ENCODE measurements at regions not wholly inside any gene's neighbourhood (a gene's known extent, or its start where the extent isn't known, plus 50 kb on each side); places are given as distances from the start of the nearest gene placed in this dataset.

DNA sequence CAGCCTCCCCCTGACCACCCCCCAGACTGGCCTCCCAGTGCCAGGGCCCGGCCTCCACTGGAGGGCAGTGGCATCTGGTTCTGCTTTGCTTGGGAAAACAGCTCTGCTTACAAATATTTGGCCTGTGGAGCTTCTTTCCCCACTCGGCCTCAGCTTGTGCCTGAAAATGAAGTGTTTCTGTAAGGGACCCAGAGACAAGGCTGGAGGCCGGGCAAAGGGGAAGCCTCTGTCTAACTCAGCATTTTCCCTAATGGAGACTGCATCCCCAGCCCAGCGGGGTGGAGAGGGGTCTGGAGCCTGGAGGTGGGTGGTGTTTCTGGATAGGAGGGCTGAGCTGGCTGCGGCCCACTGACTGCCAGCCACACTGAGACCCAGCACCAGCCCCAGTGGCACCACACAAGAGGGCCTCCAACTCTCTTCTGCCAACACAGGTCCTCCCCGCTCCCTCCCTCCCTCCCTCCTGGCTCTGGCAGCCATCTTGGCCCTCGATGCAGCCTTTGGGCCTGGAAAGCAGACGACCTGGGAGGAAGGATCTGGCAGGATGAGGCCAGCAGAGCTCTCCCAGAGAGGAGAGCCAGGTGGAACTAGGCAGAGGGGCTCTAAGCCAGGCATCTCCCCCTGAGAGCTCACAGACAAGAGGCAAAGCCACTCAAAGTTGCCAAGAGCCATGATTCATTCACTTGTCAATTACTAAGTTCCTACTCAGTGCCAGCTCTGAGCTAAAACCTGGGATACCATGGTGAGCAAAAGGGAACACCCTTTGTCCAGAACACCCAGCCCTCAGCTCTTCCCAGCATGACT lies 77.1 kb upstream of the CD82 start:
- H3K9me3 Mint-ChIP-seq = peaks cover 7 to 9% of the 10 kb centered on the region in 2 donors
- H3K27ac Mint-ChIP-seq = no peak overlapping the region
- DNase-seq (ENCODE audit: low spot score in 2 of 2) (no peak), ATAC-seq (no peak)
- peaks cover 6 to 13% of the 10 kb centered on the region in 2 donors for H3K36me3 Mint-ChIP-seq

DNA sequence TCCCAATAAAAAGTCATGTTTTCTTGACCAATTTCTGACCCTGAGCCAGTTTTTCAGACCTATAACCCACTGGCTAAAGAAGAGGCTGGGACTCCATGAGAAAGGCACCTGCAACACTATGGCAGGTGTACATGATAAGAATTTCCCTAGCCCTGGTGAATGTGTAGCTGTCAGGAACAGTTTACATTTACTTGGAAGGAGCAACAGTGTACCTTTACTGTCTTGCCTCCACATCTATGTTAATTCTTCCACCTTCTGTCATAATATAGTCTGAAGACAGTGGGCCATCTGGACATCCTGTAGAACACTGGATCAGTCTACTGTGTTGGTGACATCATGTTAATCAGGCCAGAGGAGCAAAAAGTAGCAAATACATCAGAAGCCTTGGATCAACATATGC lies 72.1 kb upstream of the CD82 start:
- DNase-seq (ENCODE audit: low spot score in 2 of 2) = no peak
- no peak for ATAC-seq
- H3K27ac Mint-ChIP-seq = no peak overlapping the region
- H3K9me3 Mint-ChIP-seq = no peaks in the 10 kb centered on the region
- H3K36me3 Mint-ChIP-seq = no peaks in the 10 kb centered on the region

DNA sequence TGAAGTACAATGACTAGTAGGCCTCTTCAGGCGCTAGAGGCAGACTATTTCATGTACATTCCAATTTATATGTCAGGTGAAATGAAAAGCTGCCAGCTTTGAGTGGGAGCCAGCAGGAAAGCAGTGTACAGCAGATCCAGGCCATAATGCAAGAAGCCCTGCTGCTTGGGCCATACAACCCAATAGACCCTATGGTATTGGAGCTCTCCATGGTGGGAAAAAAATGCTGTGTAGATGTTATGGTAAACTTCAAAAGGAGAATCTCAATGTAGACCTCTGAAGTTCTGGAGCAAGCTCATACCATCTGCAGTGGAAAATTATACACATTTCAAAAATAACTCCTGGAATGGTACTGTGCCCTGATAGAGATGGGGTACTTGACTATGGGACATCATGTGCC lies 71.5 kb upstream of the CD82 start:
- Mint-ChIP-seq H3K9me3 (no peaks in the 10 kb centered on the region), H3K36me3 (no peaks in the 10 kb centered on the region), H3K27ac (no peak overlapping the region)
- no peak for DNase-seq (ENCODE audit: low spot score in 2 of 2)
- no peak for ATAC-seq

DNA sequence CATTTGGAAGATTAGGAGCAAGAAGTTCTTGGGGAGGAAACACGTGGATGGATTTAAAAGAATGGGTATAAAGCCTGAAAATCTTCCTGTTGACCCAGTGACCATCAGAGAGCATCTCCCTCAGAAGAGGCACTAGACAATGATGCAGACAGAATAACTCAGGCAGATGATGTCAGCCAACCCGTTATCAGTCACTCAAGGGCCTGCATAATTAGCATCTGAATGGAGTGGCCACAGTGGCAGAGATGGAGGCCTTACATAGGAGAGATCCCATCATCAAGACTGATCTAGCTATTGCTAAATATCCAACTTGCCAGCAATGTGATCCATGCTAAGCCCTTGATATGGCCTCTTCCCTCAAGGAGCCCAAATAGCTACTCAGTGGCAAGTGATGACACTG lies 70.7 kb upstream of the CD82 start:
- Mint-ChIP-seq H3K9me3 (no peaks in the 10 kb centered on the region), H3K36me3 (no peaks in the 10 kb centered on the region), H3K27ac (no peak overlapping the region)
- DNase-seq (ENCODE audit: low spot score in 2 of 2) = no peak
- no peak for ATAC-seq

DNA sequence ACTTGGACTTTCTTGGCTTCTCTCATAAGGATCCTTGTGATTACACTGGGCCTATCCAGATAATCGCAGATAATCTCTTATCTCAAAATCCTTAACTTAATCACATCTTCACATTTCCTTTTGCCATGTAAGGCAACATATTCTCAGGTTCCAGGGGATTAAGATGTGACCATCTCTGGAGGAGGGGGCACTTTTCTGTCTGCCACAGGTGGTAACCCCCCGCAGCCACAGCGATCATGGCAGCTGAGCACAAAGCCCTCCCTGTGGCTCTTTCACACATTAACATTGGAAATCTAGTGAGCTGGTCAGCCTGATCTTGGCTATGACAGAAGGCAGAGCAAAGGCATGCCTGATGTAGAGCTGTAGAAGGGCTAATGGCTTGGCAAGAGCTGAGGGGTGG lies 69.1 kb upstream of the CD82 start:
- no peak overlapping the region for H3K27ac Mint-ChIP-seq
- no peaks in the 10 kb centered on the region for H3K36me3 Mint-ChIP-seq
- ATAC-seq = no peak
- H3K9me3 Mint-ChIP-seq = no peaks in the 10 kb centered on the region
- DNase-seq (ENCODE audit: low spot score in 2 of 2) = no peak

DNA sequence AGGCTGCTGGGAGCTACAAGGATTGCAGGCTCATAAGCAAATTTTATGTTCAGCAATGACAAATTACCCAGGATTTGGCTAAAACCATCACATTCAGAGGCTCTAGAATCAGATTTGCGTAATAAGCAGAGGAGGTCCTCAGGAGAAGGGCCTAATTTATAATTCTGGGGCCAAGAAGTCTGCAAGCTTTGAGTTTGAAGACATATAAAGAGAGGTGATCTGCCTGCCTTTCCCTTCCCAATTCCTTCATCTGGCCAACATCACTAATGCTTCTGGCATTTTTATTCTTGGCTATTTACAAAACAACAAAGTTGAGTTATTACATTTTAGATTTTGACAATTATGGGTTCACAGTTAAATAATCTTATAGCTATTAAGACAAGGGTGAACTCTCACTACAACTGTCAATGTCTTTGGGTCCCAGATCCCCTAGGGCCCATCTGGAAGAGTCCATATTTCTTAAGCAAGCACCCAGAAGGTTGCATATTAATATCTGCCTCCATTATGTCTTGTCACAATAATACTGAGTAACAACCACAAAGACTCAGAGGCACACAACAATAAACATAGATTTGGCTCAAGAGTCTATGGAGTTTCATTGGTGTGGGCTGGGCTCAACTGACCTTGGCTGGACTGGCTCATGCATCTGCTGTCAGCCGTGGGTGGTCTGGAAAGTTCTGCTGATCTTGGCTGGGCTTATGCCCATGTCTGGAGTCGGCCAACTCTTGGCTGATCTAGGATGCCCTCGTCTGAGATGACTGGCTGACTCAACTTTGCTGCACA lies 67.2 kb upstream of the CD82 start:
- H3K36me3 Mint-ChIP-seq = no peaks in the 10 kb centered on the region
- no peak overlapping the region for H3K27ac Mint-ChIP-seq
- ATAC-seq (no peak), DNase-seq (ENCODE audit: low spot score in 2 of 2) (no peak)
- H3K9me3 Mint-ChIP-seq = no peaks in the 10 kb centered on the region

DNA sequence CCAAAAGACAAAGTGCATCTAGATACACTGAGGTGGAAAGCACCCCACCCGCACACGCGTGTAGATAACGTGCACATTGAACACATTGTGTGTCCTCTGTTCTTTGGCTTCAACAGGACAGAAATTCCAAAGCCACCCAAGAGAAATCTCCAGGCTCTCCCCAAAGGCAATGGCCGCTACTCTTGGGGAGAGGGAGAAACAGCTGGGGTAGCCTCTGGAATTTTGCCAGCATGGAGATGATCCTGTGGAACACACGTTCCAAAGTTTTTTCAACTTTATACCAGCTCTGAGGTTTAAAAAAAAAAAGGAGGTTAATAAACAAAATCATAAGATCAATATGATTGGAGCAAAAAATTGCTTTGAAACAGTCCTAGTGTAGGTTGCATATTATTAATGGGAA lies 63.0 kb upstream of the CD82 start:
- DNase-seq (ENCODE audit: low spot score in 2 of 2) = no peak
- no peak for ATAC-seq
- peaks cover 0 to 4% of the 10 kb centered on the region in 2 donors for H3K9me3 Mint-ChIP-seq
- H3K36me3 Mint-ChIP-seq = no peaks in the 10 kb centered on the region
- H3K27ac Mint-ChIP-seq = no peak overlapping the region

DNA sequence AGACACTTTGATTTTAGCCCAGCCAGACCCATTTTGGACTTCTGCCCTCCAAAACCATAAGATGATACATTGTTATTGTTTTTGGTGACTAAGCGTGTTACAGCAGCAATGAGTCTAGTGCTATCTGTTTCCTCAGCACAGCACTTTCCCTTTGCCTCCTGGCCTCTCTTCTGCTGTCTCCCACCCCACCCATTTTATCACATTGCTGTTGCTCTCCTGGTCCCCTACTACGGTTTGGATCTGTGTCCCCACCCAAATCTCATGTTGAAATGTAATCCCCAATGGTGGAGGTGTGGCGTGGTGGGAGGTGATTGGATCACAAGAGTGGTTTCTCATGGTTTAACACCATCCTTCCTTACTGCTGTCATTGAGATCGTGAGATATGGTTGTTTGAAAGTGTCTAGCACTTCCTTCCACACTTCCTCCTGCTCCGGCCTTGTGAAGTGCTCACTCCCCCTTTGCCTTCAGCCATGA lies 59.8 kb upstream of the CD82 start:
- Mint-ChIP-seq H3K9me3 (peaks cover 0 to 4% of the 10 kb centered on the region in 2 donors), H3K36me3 (no peaks in the 10 kb centered on the region), H3K27ac (no peak overlapping the region)
- no peak for ATAC-seq
- DNase-seq (ENCODE audit: low spot score in 2 of 2) = no peak

DNA sequence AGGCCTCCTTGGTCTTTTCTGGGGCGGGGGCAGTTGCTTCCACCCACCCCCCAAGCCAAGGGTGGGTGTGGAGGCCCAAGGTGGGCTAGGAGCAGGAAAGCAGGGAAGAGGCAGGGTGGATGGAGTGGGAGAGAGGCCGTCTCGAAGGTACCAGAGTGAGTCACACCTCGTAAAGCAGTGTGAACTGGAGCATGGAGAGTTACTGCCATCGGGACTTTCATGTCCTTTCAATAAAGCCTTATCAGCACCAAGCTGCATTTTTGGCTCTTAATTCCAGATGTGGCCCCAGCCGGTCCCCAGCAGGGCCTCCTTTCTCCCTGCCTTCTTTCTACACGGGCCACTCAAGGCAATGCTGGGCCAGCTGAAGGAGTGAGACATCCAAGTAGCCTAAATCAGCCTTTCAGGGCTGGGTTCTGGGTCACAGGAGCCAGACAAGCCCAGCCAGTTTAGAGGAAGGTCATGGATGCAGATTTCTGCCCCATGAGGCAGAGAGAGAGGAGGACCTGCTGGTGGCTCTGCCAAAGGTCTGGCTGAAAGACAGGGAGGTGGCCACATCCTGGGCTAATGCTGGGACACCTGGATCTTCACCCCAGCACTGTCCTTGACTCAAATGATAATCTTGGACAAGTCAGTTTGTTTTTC lies 59.0 kb upstream of the CD82 start:
- ATAC-seq (no peak), DNase-seq (ENCODE audit: low spot score in 2 of 2) (no peak)
- H3K36me3 Mint-ChIP-seq = no peaks in the 10 kb centered on the region
- peaks cover 0 to 4% of the 10 kb centered on the region in 2 donors for H3K9me3 Mint-ChIP-seq
- H3K27ac Mint-ChIP-seq = no peak overlapping the region

DNA sequence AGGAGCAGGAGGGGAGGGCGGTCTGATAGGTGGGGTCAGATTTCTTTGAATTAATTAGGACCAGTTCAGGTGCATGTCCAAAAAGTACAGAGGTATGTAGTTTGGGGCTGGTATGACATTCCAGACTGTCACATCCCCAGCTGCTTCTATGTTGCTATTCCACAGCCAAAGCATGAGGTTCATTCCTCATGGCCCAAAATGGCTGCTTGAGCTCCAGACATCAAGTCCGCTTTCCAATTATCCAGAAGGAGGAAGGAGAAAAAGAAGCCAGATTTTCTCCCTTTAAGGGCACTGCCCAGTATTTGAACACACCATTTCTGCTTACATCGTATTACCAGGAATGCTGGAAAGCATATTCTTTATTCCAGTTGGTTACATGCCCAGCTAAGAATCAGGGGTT lies 58.0 kb upstream of the CD82 start:
- no peaks in the 10 kb centered on the region for H3K36me3 Mint-ChIP-seq
- ATAC-seq (no peak), DNase-seq (ENCODE audit: low spot score in 2 of 2) (no peak)
- peaks cover 0 to 4% of the 10 kb centered on the region in 2 donors for H3K9me3 Mint-ChIP-seq
- no peak overlapping the region for H3K27ac Mint-ChIP-seq

DNA sequence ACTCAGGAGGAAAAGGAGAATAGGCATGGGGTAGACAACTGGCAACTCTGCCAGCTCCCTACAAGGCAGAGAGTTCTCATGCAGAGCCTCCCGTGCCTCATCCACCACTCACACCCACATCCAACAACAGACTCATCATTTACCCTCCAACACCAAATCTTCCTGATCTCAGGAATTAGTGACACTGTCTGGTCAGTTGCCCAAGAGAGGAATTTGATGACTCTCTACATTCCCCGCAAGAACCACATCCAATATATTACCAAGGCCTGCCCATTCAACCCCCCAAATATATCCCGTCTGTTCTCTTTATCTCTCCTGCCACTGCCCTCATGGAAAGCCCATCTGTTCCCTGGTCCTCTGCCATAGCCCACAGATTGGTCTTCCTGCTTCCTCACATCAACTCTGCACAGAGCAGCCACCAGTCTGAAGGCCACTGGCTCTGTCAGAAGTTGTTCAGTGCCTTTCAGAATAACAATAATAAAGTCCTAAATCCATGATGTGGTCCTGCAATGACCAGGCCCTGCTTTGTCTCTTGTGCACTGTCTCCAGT lies 57.5 kb upstream of the CD82 start:
- Mint-ChIP-seq H3K9me3 (peaks cover 0 to 4% of the 10 kb centered on the region in 2 donors), H3K27ac (no peak overlapping the region), H3K36me3 (no peaks in the 10 kb centered on the region)
- DNase-seq (ENCODE audit: low spot score in 2 of 2) (no peak), ATAC-seq (no peak)

DNA sequence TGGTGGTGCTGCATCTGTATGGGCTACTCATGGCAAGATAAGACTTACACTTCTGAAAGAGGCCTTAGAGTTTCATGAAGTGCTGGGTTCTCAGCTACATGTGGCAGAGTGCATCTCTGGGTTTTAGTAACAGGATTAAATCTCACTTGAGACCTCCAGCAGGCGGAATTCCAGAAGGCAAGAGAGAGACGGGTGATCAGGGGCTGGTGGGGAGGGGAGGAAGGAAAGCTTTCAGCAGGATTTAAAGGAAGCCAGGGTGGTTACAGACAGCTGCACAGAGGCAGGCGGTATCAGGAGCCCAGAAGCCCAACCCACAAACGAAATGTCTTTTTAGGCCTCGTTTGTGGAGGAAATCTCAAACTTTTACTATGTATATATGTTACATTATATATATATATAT lies 56.2 kb upstream of the CD82 start:
- DNase-seq (ENCODE audit: low spot score in 2 of 2) (no peak), ATAC-seq (no peak)
- no peaks in the 10 kb centered on the region for H3K36me3 Mint-ChIP-seq
- H3K9me3 Mint-ChIP-seq = peaks cover 0 to 4% of the 10 kb centered on the region in 2 donors
- H3K27ac Mint-ChIP-seq = no peak overlapping the region

DNA sequence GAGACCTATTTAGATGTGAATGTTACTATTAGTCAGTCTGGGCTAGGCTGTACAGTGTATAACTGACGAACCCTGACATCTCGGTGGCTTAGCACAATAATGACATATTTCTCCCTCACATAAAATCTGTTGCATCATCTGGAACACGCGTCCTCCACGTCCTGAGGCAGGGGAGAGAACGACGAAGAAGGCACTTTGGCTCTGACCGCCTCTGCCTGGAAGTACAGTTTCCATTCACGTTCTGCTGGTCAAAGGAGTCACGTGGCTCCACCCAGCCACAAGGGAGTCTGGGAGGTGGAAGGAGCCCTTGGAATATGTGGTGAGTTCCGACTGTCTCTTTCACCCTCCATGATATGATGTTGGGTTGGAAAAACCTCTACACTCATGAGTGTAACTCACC lies 55.1 kb upstream of the CD82 start:
- DNase-seq (ENCODE audit: low spot score in 2 of 2) (no peak), ATAC-seq (no peak)
- Mint-ChIP-seq H3K27ac (no peak overlapping the region), H3K9me3 (peaks cover 0 to 4% of the 10 kb centered on the region in 2 donors), H3K36me3 (no peaks in the 10 kb centered on the region)

DNA sequence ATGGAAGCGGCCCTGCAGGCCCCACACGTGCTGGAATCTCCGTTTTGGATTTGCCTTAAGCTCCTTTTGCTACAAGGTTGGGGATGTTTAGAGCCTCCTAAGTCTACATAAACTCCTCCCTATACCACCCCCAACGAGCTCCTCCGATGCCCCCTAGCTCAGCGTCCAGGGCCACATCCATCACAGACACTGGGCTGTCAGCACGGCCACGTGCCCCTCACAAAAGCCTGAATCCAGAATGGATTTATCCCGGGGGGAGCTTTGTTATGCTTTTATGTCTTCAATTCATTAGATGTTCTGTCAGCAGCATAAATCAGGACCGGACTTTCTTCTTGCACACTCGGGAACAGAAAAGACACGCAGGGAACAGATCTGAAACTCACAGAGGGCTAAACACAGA lies 52.6 kb upstream of the CD82 start:
- Mint-ChIP-seq H3K36me3 (no peaks in the 10 kb centered on the region), H3K9me3 (no peaks in the 10 kb centered on the region), H3K27ac (no peak overlapping the region)
- no peak for ATAC-seq
- DNase-seq (ENCODE audit: low spot score in 2 of 2) = no peak

DNA sequence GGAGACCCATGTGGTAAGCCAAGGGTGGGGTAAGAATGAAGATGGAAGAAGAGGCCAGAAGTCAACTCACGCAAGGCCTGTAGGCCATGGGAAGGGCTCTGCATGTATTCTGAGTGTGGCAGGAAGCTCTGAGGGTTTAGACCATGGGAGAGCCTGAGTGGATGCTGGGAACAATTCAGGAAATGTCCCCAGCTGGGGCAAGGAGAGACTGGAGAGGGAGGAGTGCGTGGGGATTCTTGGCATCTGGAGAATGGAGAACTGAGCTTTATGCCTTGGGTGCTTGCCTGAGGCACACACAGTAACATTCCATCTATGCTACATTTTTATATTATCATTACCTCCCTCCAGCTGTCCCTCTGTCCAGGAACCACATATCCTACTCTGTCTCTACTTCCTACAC lies 50.4 kb upstream of the CD82 start:
- H3K27ac Mint-ChIP-seq = no peak overlapping the region
- H3K9me3 Mint-ChIP-seq = no peaks in the 10 kb centered on the region
- DNase-seq (ENCODE audit: low spot score in 2 of 2) = no peak
- H3K36me3 Mint-ChIP-seq = no peaks in the 10 kb centered on the region
- no peak for ATAC-seq
